Endothelial cell of hepatic sinusoid (primary cell): ENCODE measurements at regions not wholly inside any gene's neighbourhood (a gene's known extent, or its start where the extent isn't known, plus 50 kb on each side); places are given as distances from the start of the nearest gene placed in this dataset.

Experiments
- in situ Hi-C: cut with HindIII; loops from 2 replicates; pipeline ENCODE4 v1.10.0; 2017; ENCODE audit warnings: low sequenced_read_pairs

- in situ Hi-C loops, result loop anchor here (5.0 kb wide), 1 partner anchor 43 kb away; no protein-coding TSS in a partner anchor
These were observed 52.0 kb downstream of the MAGEF1 start for GRCh38 chr3:184659797-184660301.

GRCh38 chr3:184658223-184658928 is 53.5 kb downstream of the MAGEF1 start:
- in situ Hi-C loops, result loop anchor here (5.0 kb wide), 1 partner anchor 41 kb away; no protein-coding TSS in a partner anchor

- in situ Hi-C loops, result loop anchor here (5.0 kb wide), 1 partner anchor 40 kb away; no protein-coding TSS in a partner anchor
These were observed 54.8 kb downstream of the MAGEF1 start for GRCh38 chr3:184656829-184657681.

GRCh38 chr3:184656458-184656828 is 55.4 kb downstream of the MAGEF1 start:
- in situ Hi-C loops, result loop anchor here (5.0 kb wide), 1 partner anchor 39 kb away; no protein-coding TSS in a partner anchor

GRCh38 chr3:184655597-184655996 is 56.3 kb downstream of the MAGEF1 start:
- in situ Hi-C loops, result loop anchor here (5.0 kb wide), 1 partner anchor 38 kb away; no protein-coding TSS in a partner anchor

- in situ Hi-C loops, result no loop called here
These were observed 57.5 kb downstream of the MAGEF1 start for GRCh38 chr3:184654375-184654774.

GRCh38 chr3:184652465-184652864 is 59.4 kb downstream of the MAGEF1 start:
- in situ Hi-C loops, result no loop called here

GRCh38 chr3:184651904-184652303 is 60.0 kb downstream of the MAGEF1 start:
- in situ Hi-C loops, result no loop called here

GRCh38 chr3:184648636-184649035 is 63.2 kb downstream of the MAGEF1 start:
- in situ Hi-C loops, result no loop called here

GRCh38 chr3:184647405-184647936 is 64.4 kb downstream of the MAGEF1 start:
- in situ Hi-C loops, result no loop called here

GRCh38 chr3:184645336-184645735 is 66.5 kb downstream of the MAGEF1 start:
- in situ Hi-C loops, result no loop called here

GRCh38 chr3:184643442-184643841 is 68.4 kb downstream of the MAGEF1 start:
- in situ Hi-C loops, result no loop called here

- in situ Hi-C loops, result no loop called here
These were observed 69.1 kb downstream of the MAGEF1 start for GRCh38 chr3:184642631-184643285.

GRCh38 chr3:184641430-184641829 is 70.4 kb downstream of the MAGEF1 start:
- in situ Hi-C loops, result no loop called here

GRCh38 chr3:184639351-184639750 is 72.5 kb downstream of the MAGEF1 start:
- in situ Hi-C loops, result no loop called here

- in situ Hi-C loops, result no loop called here
These were observed 74.2 kb downstream of the MAGEF1 start for GRCh38 chr3:184637705-184638104.

GRCh38 chr3:184636741-184637316 is 75.0 kb downstream of the MAGEF1 start:
- in situ Hi-C loops, result no loop called here

- in situ Hi-C loops, result no loop called here
These were observed 74.2 kb downstream of the EPHB3 start for GRCh38 chr3:184635774-184636173.

- in situ Hi-C loops, result no loop called here
These were observed 73.5 kb downstream of the EPHB3 start for GRCh38 chr3:184635126-184635525.

- in situ Hi-C loops, result no loop called here
These were observed 71.6 kb downstream of the EPHB3 start for GRCh38 chr3:184633237-184633579.
